B cell (primary cell): ENCODE measurements at regions not wholly inside any gene's neighbourhood (a gene's known extent, or its start where the extent isn't known, plus 50 kb on each side); places are given as distances from the start of the nearest gene placed in this dataset.

Experiments used
- ATAC-seq: fragments of 200-7000 bp; cut with Tn5 transposase; one replicate; pipeline ENCODE4 v1.10.0; 2021; ENCODE audit warnings: low read depth, mild to moderate bottlenecking, moderate number of reproducible peaks, moderate library complexity
- CTCF ChIA-PET: fragments of 350-600 bp; sonication (Branson Sonifier 250); formaldehyde crosslinking; loops from one replicate; lab custom pipeline; 2021; ENCODE audit warnings: antibody characterized with exemption, inconsistent platforms; lab: Charles Lee
- POLR2A ChIA-PET: fragments of 350-600 bp; sonication (Branson Sonifier 250); formaldehyde crosslinking; loops from one replicate; lab custom pipeline; 2021; ENCODE audit warnings: antibody characterized with exemption; lab: Charles Lee
- DNase-seq: peaks from one replicate; pipeline ENCODE4 v3.0.0; 2013
- H2AFZ ChIP-seq: 2 replicates; pipeline ENCODE4 v1.6.1; 2012; ENCODE audit warnings: mild to moderate bottlenecking, low read depth, low read length; ENCODE audit not compliant: insufficient read depth, poor library complexity, severe bottlenecking
- H3K27ac ChIP-seq, 2 donors: 1 replicate in 1 of 2; 2 replicates in 1 of 2; pipeline ENCODE4 v1.5.1; 2012 to 2013; ENCODE audit warnings: low read length in 2 of 2, mild to moderate bottlenecking in 2 of 2, moderate library complexity in 1 of 2
- H3K27me3 ChIP-seq, 4 experiments: fragments of 200-600 bp in 1 of 4; sonication (generic) in 1 of 4; replicated peaks in 1 of 4; 1 replicate in 2 of 4; 2 replicates in 2 of 4; pipeline versions ENCODE4 v1.6.1 to v1.7.0; 2013 to 2016; ENCODE audit warnings: low read length in 3 of 4, mild to moderate bottlenecking in 2 of 4, mixed read lengths in 1 of 4, moderate library complexity in 1 of 4; ENCODE audit not compliant: insufficient read depth in 4 of 4, control insufficient read depth in 3 of 4; ENCODE audit errors: control extremely low read depth in 1 of 4
- H3K36me3 ChIP-seq, 2 experiments: replicated peaks in 1 of 2; 1 replicate in 1 of 2; 2 replicates in 1 of 2; pipeline versions ENCODE4 v1.6.1 to v1.7.1; 2013; ENCODE audit warnings: low read length in 1 of 2; ENCODE audit not compliant: insufficient read depth in 2 of 2, control insufficient read depth in 1 of 2; ENCODE audit errors: control extremely low read depth in 1 of 2, extremely low read depth in 1 of 2
- H3K4me1 ChIP-seq, 2 donors: fragments of 200-600 bp in 1 of 2; sonication (generic) in 1 of 2; 1 replicate in 1 of 2; 2 replicates in 1 of 2; pipeline versions ENCODE4 v1.5.1 to v1.6.1; 2013 to 2017; ENCODE audit warnings: low read length in 2 of 2; ENCODE audit not compliant: control insufficient read depth in 2 of 2, insufficient read depth in 2 of 2
- H3K4me2 ChIP-seq: replicated peaks from 2 replicates; pipeline ENCODE3; 2012; ENCODE audit warnings: mild to moderate bottlenecking, low read depth, low read length; ENCODE audit not compliant: poor library complexity, severe bottlenecking
- H3K4me3 ChIP-seq, 5 experiments: fragments of 200-600 bp in 1 of 5; sonication (generic) in 1 of 5; 1 replicate in 3 of 5; 2 replicates in 2 of 5; pipeline versions ENCODE4 v1.5.1 to v1.7.0; 2011 to 2016; ENCODE audit warnings: low read length in 4 of 5, mild to moderate bottlenecking in 4 of 5, low read depth in 2 of 5, control low read depth in 1 of 5, moderate library complexity in 1 of 5; ENCODE audit not compliant: insufficient read depth in 1 of 5; ENCODE audit errors: control extremely low read depth in 1 of 5, extremely low read depth in 1 of 5
- H3K79me2 ChIP-seq: fragments of 200-600 bp; sonication (generic); one replicate; pipeline ENCODE4 v1.6.0; 2016; ENCODE audit warnings: low read length; ENCODE audit not compliant: control insufficient read depth, insufficient read depth
- H3K9ac ChIP-seq: fragments of 200-600 bp; sonication (generic); 2 replicates; pipeline ENCODE4 v1.6.1; 2017; ENCODE audit warnings: mild to moderate bottlenecking, low read length, moderate library complexity
- H3K9me3 ChIP-seq, 3 donors: one replicate each; pipeline versions ENCODE4 v1.6.1 to v1.7.1; 2013; ENCODE audit warnings: low read length in 2 of 3; ENCODE audit not compliant: control insufficient read depth in 2 of 3, insufficient read depth in 1 of 3; ENCODE audit errors: control extremely low read depth in 1 of 3
- H4K20me1 ChIP-seq: 2 replicates; pipeline ENCODE4 v1.6.0; 2012; ENCODE audit warnings: mild to moderate bottlenecking, low read length; ENCODE audit not compliant: insufficient read depth, control insufficient read depth, poor library complexity, severe bottlenecking
- H3K27ac Mint-ChIP-seq: one replicate; pipeline ENCODE4 v1.8.0; 2021; ENCODE audit warnings: mixed read lengths
- H3K27me3 Mint-ChIP-seq: one replicate; pipeline ENCODE4 v1.8.0; 2021; ENCODE audit warnings: mixed read lengths
- H3K4me1 Mint-ChIP-seq: one replicate; pipeline ENCODE4 v1.8.0; 2021; ENCODE audit warnings: mixed read lengths
- H3K4me3 Mint-ChIP-seq: one replicate; pipeline ENCODE4 v1.8.0; 2021; ENCODE audit warnings: mixed read lengths
- H3K9me3 Mint-ChIP-seq: one replicate; pipeline ENCODE4 v1.8.0; 2022; ENCODE audit warnings: mixed read lengths; ENCODE audit not compliant: insufficient read depth
- CTCF ChIP-seq: fragments of 200-600 bp; IDR thresholded peaks from one replicate; pipeline ENCODE4 v1.8.0; 2022; ENCODE audit warnings: antibody characterized with exemption, mild to moderate bottlenecking
- EZH2 ChIP-seq: IDR thresholded peaks from 2 replicates; pipeline ENCODE4 v1.6.1; 2012; ENCODE audit warnings: borderline replicate concordance, low read depth, mild to moderate bottlenecking, moderate library complexity, low read length; ENCODE audit not compliant: insufficient read depth, poor library complexity, severe bottlenecking
- WGBS: methylation state at CpG from one replicate; pipeline ENCODE4 v1.1.5; 2013; ENCODE audit warnings: missing lambda C conversion rate; ENCODE audit not compliant: insufficient coverage; 5-methylcytosine and 5-hydroxymethylcytosine counted together
- intact Hi-C: fragments of 100-400 bp; cut with micrococcal nuclease; formaldehyde crosslinking; loops from one replicate; pipeline ENCODE4 v1.10.0; 2022

- no peaks in the 10 kb centered on the region for H4K20me1 ChIP-seq
- DNase-seq (no peak), ATAC-seq (no peak)
- H3K36me3 ChIP-seq = no peaks in the 10 kb centered on the region
- ChIA-PET POLR2A (no interaction called here), CTCF (no interaction called here)
- no peak overlapping the region for H3K27ac Mint-ChIP-seq
- H3K4me3 ChIP-seq = no peak overlapping the region
- no peaks in the 10 kb centered on the region for H3K4me1 Mint-ChIP-seq
- H3K27me3 ChIP-seq = no peaks in the 10 kb centered on the region
- H3K27ac ChIP-seq = no peak overlapping the region
- intact Hi-C loops = no loop called here
- H3K4me1 ChIP-seq = no peaks in the 10 kb centered on the region
- no peak overlapping the region for H3K4me3 Mint-ChIP-seq
- H3K9me3 ChIP-seq = no peaks in the 10 kb centered on the region
- H3K9me3 Mint-ChIP-seq = no peaks in the 10 kb centered on the region
- H3K79me2 ChIP-seq = no peaks in the 10 kb centered on the region
- H3K27me3 Mint-ChIP-seq = no peaks in the 10 kb centered on the region
- TF ChIP-seq CTCF (no peak), EZH2 (no peak)
- H2AFZ ChIP-seq = no peak overlapping the region
- no peak overlapping the region for H3K9ac ChIP-seq
- H3K4me2 ChIP-seq = no peak overlapping the region
- 89% methylated on average over 4 of the region's 6 CpGs for WGBS
Observed at GRCh38 chr2:67500541-67500940, 103.4 kb downstream of the ETAA1 start.

DNA sequence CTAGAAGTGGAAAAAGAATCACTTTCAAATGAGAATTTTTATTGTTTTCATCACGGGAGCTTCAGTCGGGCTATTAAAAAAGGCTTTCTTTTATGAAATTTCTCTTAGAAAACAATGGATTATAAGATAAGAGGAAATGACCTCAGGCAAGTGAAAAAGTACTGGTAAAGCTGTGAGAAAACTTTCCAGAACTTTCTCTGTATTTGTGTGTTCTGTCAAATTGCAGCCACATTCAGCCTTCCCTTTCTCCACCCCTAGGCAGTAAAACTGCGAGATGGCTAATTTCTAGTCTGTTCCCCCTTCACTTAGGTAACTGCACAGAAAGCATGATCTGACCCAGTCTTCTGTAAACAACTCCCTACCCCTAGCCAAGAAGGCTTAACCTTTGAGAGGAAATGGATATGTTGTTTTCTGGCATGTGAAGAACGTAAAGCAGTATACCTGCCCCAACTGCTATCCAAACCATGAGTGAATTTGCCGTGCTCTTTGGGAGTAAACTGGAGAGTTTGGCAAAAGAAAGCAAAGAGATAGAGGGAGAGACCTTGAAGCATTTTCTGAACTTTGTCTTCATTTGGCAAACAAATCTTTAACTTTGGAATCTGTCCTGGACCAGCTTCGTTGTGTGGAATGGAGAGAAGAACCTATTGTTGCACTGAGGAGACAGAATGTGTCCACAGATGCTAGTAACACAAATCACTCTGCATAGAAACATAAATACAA, 105.4 kb downstream of the ETAA1 start:
- Histone ChIP-seq H3K9ac (no peak overlapping the region), H3K4me3 (no peak overlapping the region), H3K79me2 (no peaks in the 10 kb centered on the region), H2AFZ (no peak overlapping the region), H3K4me1 (no peaks in the 10 kb centered on the region), H3K9me3 (no peaks in the 10 kb centered on the region), H3K36me3 (no peaks in the 10 kb centered on the region), H3K27me3 (no peaks in the 10 kb centered on the region), H4K20me1 (no peaks in the 10 kb centered on the region), H3K27ac (no peak overlapping the region), H3K4me2 (no peak overlapping the region)
- no peak overlapping the region for H3K27ac Mint-ChIP-seq
- ChIA-PET POLR2A (no interaction called here), CTCF (no interaction called here)
- intact Hi-C loops = no loop called here
- TF ChIP-seq CTCF = no peak
- H3K4me1 Mint-ChIP-seq = no peaks in the 10 kb centered on the region
- no peak overlapping the region for H3K4me3 Mint-ChIP-seq
- DNase-seq (no peak), ATAC-seq (no peak)
- 100% methylated on average over 1 of the region's 6 CpGs for WGBS
- no peaks in the 10 kb centered on the region for H3K27me3 Mint-ChIP-seq
- H3K9me3 Mint-ChIP-seq = no peaks in the 10 kb centered on the region
